Astrocyte (in vitro differentiated cells and primary cell): ENCODE measurements at regions not wholly inside any gene's neighbourhood (a gene's known extent, or its start where the extent isn't known, plus 50 kb on each side); places are given as distances from the start of the nearest gene placed in this dataset.

Experiments used
- DNase-seq: peaks from one replicate; pipeline ENCODE4 v3.0.0-alpha.2; 2010; ENCODE audit warnings: low read depth
- FAIRE-seq: peaks from 2 replicates; lab custom pipeline; 2011; peaks lifted over from hg19 to GRCh38; lab: Jason Lieb, UNC
- H2AFZ ChIP-seq: 2 replicates; pipeline ENCODE4 v1.6.0; 2012; ENCODE audit warnings: low read depth, low read length, inconsistent platforms
- H3K27ac ChIP-seq: 2 replicates; pipeline ENCODE4 v1.5.1; 2011; ENCODE audit warnings: low read depth, low read length, inconsistent platforms
- H3K27me3 ChIP-seq: 2 replicates; pipeline ENCODE4 v1.6.0; 2011; ENCODE audit warnings: low read length, inconsistent platforms; ENCODE audit not compliant: insufficient read depth
- H3K36me3 ChIP-seq: 2 replicates; pipeline ENCODE4 v1.5.1; 2011; ENCODE audit warnings: low read length, inconsistent platforms; ENCODE audit not compliant: insufficient read depth
- H3K4me1 ChIP-seq: 2 replicates; pipeline ENCODE4 v1.5.1; 2011; ENCODE audit warnings: low read length, inconsistent platforms; ENCODE audit not compliant: insufficient read depth
- H3K4me2 ChIP-seq: 2 replicates; pipeline ENCODE4 v1.6.0; 2012; ENCODE audit warnings: low read length, inconsistent platforms
- H3K4me3 ChIP-seq: 2 replicates; pipeline ENCODE4 v1.5.1; 2011; ENCODE audit warnings: low read depth, mild to moderate bottlenecking, low read length, inconsistent platforms; ENCODE audit not compliant: insufficient read depth
- H3K79me2 ChIP-seq: 2 replicates; pipeline ENCODE4 v1.6.0; 2012; ENCODE audit warnings: mild to moderate bottlenecking, low read length, inconsistent platforms; ENCODE audit not compliant: insufficient read depth
- H3K9ac ChIP-seq: 2 replicates; pipeline ENCODE4 v1.6.0; 2012; ENCODE audit warnings: mild to moderate bottlenecking, low read length, inconsistent platforms
- H3K9me3 ChIP-seq: 2 replicates; pipeline ENCODE4 v1.5.1; 2012; ENCODE audit warnings: low read depth, mild to moderate bottlenecking, low read length, inconsistent platforms; ENCODE audit not compliant: insufficient read depth
- H4K20me1 ChIP-seq: 2 replicates; pipeline ENCODE4 v1.6.0; 2012; ENCODE audit warnings: low read length, inconsistent platforms; ENCODE audit not compliant: insufficient read depth
- H3K27ac Mint-ChIP-seq: one replicate; pipeline ENCODE4 v1.8.0; 2021; ENCODE audit warnings: mild to moderate bottlenecking, mixed read lengths; ENCODE audit not compliant: unreplicated experiment
- H3K27me3 Mint-ChIP-seq: one replicate; pipeline ENCODE4 v1.8.0; 2021; ENCODE audit warnings: low read depth, mixed read lengths; ENCODE audit not compliant: unreplicated experiment
- H3K36me3 Mint-ChIP-seq: one replicate; pipeline ENCODE4 v1.8.0; 2021; ENCODE audit warnings: low read depth, mixed read lengths; ENCODE audit not compliant: unreplicated experiment
- H3K4me1 Mint-ChIP-seq: one replicate; pipeline ENCODE4 v1.8.0; 2021; ENCODE audit warnings: low read depth, mixed read lengths; ENCODE audit not compliant: unreplicated experiment
- H3K4me3 Mint-ChIP-seq: one replicate; pipeline ENCODE4 v1.8.0; 2021; ENCODE audit warnings: mild to moderate bottlenecking, moderate library complexity, mixed read lengths; ENCODE audit not compliant: unreplicated experiment
- H3K9me3 Mint-ChIP-seq: one replicate; pipeline ENCODE4 v1.8.0; 2021; ENCODE audit warnings: mild to moderate bottlenecking, mixed read lengths; ENCODE audit not compliant: unreplicated experiment
- CTCF ChIP-seq: IDR thresholded peaks from 2 replicates; pipeline ENCODE4 v1.5.1; 2011; ENCODE audit warnings: low read depth, mild to moderate bottlenecking, inconsistent platforms, low read length, moderate library complexity; ENCODE audit not compliant: insufficient read depth
- EZH2 ChIP-seq: IDR thresholded peaks from 2 replicates; pipeline ENCODE4 v1.6.1; 2012; ENCODE audit warnings: mild to moderate bottlenecking, low read length, inconsistent platforms; ENCODE audit not compliant: insufficient read depth

- H3K4me3 ChIP-seq = no peak overlapping the region
- H3K9me3 ChIP-seq = no peaks in the 10 kb centered on the region
- H3K4me3 Mint-ChIP-seq = no peak overlapping the region
- no peaks in the 10 kb centered on the region for H3K4me1 ChIP-seq
- H3K9ac ChIP-seq = no peak overlapping the region
- H3K27me3 ChIP-seq = peaks cover 5% of the 10 kb centered on the region
- H3K36me3 ChIP-seq = no peaks in the 10 kb centered on the region
- no peaks in the 10 kb centered on the region for H4K20me1 ChIP-seq
- no peak for FAIRE-seq
- no peak overlapping the region for H2AFZ ChIP-seq
- H3K4me2 ChIP-seq = no peak overlapping the region
- TF ChIP-seq EZH2 (no peak), CTCF (no peak)
- DNase-seq = no peak
- peaks cover 66% of the 10 kb centered on the region for H3K27me3 Mint-ChIP-seq
- H3K79me2 ChIP-seq = no peaks in the 10 kb centered on the region
- H3K27ac ChIP-seq = no peak overlapping the region
- H3K4me1 Mint-ChIP-seq = no peaks in the 10 kb centered on the region
- H3K27ac Mint-ChIP-seq = no peak overlapping the region
- no peaks in the 10 kb centered on the region for H3K36me3 Mint-ChIP-seq
- H3K9me3 Mint-ChIP-seq = peaks cover 4% of the 10 kb centered on the region
These were observed 302.5 kb downstream of the ZNF536 start for GRCh38 chr19:30674656-30675055.

GRCh38 chr19:30673336-30673735, 301.2 kb downstream of the ZNF536 start:
- Histone ChIP-seq H4K20me1 (no peaks in the 10 kb centered on the region), H3K27ac (no peak overlapping the region), H3K36me3 (no peaks in the 10 kb centered on the region), H3K79me2 (no peaks in the 10 kb centered on the region), H3K9me3 (no peaks in the 10 kb centered on the region), H3K9ac (no peak overlapping the region), H2AFZ (no peak overlapping the region), H3K27me3 (peaks cover 5% of the 10 kb centered on the region), H3K4me1 (no peaks in the 10 kb centered on the region), H3K4me3 (no peak overlapping the region), H3K4me2 (no peak overlapping the region)
- no peak for FAIRE-seq
- TF ChIP-seq EZH2 = no peak
- no peak for TF ChIP-seq CTCF
- Mint-ChIP-seq H3K27ac (no peak overlapping the region), H3K9me3 (peaks cover 4% of the 10 kb centered on the region), H3K4me1 (no peaks in the 10 kb centered on the region), H3K4me3 (no peak overlapping the region), H3K27me3 (peaks cover 72% of the 10 kb centered on the region), H3K36me3 (no peaks in the 10 kb centered on the region)
- DNase-seq = no peak

- Mint-ChIP-seq H3K4me3 (no peak overlapping the region), H3K4me1 (no peaks in the 10 kb centered on the region), H3K27me3 (peaks cover 70% of the 10 kb centered on the region), H3K9me3 (peaks cover 4% of the 10 kb centered on the region), H3K36me3 (no peaks in the 10 kb centered on the region), H3K27ac (no peak overlapping the region)
- Histone ChIP-seq H3K27me3 (peaks cover 5% of the 10 kb centered on the region), H3K36me3 (no peaks in the 10 kb centered on the region), H2AFZ (no peak overlapping the region), H3K9ac (no peak overlapping the region), H3K79me2 (no peaks in the 10 kb centered on the region), H3K27ac (no peak overlapping the region), H4K20me1 (no peaks in the 10 kb centered on the region), H3K4me2 (no peak overlapping the region), H3K4me3 (no peak overlapping the region), H3K9me3 (no peaks in the 10 kb centered on the region), H3K4me1 (no peaks in the 10 kb centered on the region)
- TF ChIP-seq CTCF = no peak
- TF ChIP-seq EZH2 = no peak
- FAIRE-seq = no peak
- DNase-seq = no peak
These were observed 300.7 kb downstream of the ZNF536 start for GRCh38 chr19:30672926-30673325.
